Suprapubic skin (tissue), 3 donors: ENCODE measurements at regions not wholly inside any gene's neighbourhood (a gene's known extent, or its start where the extent isn't known, plus 50 kb on each side); places are given as distances from the start of the nearest gene placed in this dataset.

Experiments
- POLR2AphosphoS5 ChIP-seq, 3 donors: sonication (generic); formaldehyde crosslinking; IDR thresholded peaks; one replicate each; pipeline ENCODE4 v1.6.1; 2017; ENCODE audit warnings: antibody characterized with exemption in 3 of 3
- TF ChIP-seq, protein P1 (sequence below), 2 donors: fragments of 200-600 bp in 1 of 2; fragments of 450-650 bp in 1 of 2; sonication (generic) in 1 of 2; IDR thresholded peaks; one replicate each; pipeline ENCODE4 v1.5.1; 2016 to 2019; ENCODE audit warnings: antibody characterized with exemption in 2 of 2, mild to moderate bottlenecking in 1 of 2, moderate library complexity in 1 of 2

DNA sequence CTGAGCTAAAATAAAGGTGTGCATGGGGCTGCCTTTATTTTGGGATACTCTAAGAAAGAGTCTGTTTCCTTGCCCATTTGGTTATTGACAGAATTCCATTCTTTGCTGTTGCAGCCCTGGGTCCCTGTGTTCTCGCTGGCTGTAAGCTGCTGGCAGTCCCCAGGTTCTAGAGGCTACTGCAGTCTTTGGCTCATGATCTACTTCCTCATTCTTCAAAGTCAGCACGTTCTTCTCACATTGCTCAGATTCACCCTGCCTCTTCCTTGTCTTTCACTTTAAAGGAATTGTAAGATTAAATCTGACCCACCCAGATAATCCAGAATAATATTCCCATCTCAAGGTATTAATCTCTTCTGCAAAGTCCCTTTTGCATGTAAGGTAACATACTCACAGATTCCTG lies 620.3 kb downstream of the CCSER2 start:
- TF ChIP-seq POLR2AphosphoS5 (IDR thresholded peaks at IDR 0.05): no peak
- TF ChIP-seq, protein P1, sequence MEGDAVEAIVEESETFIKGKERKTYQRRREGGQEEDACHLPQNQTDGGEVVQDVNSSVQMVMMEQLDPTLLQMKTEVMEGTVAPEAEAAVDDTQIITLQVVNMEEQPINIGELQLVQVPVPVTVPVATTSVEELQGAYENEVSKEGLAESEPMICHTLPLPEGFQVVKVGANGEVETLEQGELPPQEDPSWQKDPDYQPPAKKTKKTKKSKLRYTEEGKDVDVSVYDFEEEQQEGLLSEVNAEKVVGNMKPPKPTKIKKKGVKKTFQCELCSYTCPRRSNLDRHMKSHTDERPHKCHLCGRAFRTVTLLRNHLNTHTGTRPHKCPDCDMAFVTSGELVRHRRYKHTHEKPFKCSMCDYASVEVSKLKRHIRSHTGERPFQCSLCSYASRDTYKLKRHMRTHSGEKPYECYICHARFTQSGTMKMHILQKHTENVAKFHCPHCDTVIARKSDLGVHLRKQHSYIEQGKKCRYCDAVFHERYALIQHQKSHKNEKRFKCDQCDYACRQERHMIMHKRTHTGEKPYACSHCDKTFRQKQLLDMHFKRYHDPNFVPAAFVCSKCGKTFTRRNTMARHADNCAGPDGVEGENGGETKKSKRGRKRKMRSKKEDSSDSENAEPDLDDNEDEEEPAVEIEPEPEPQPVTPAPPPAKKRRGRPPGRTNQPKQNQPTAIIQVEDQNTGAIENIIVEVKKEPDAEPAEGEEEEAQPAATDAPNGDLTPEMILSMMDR (IDR thresholded peaks at IDR 0.05): no peak
